ENCODE measurements at regions not wholly inside any gene's neighbourhood (a gene's known extent, or its start where the extent isn't known, plus 50 kb on each side); places are given as distances from the start of the nearest gene placed in this dataset.

GRCh38 chr7:80357530-80357929 is 154.3 kb downstream of the GNAT3 start:
- TF ChIP-seq CTCF (conservative IDR thresholded peaks at IDR 0.05) (no peak), ZFX (IDR thresholded peaks at IDR 0.05) (no peak)
